GM12878 (cell line): ENCODE measurements at regions not wholly inside any gene's neighbourhood (a gene's known extent, or its start where the extent isn't known, plus 50 kb on each side); places are given as distances from the start of the nearest gene placed in this dataset.

Experiments
- CTCF ChIP-seq, 3 experiments: IDR thresholded peaks in 2 of 3; conservative IDR thresholded peaks in 1 of 3; 2 replicates each; pipeline ENCODE4 v1.5.1; 2011; ENCODE audit warnings: low read depth in 3 of 3, low read length in 3 of 3, mild to moderate bottlenecking in 3 of 3, control low read depth in 2 of 3, moderate library complexity in 2 of 3, inconsistent platforms in 1 of 3, mixed read lengths in 1 of 3; ENCODE audit not compliant: control insufficient read depth in 2 of 3, insufficient read depth in 1 of 3; ENCODE audit errors: extremely low read depth in 1 of 3
- POLR2AphosphoS5 ChIP-seq: IDR thresholded peaks from 2 replicates; pipeline ENCODE4 v1.6.1; 2011; ENCODE audit warnings: mild to moderate bottlenecking, low read length, inconsistent platforms
- TAF1 ChIP-seq: IDR thresholded peaks from 2 replicates; pipeline ENCODE4 v1.6.1; 2011; ENCODE audit warnings: mild to moderate bottlenecking, low read depth, low read length, borderline replicate concordance
- USF2 ChIP-seq: IDR thresholded peaks from 2 replicates; pipeline ENCODE4 v1.6.1; 2011; ENCODE audit warnings: low read depth, low read length, improper control_type of control experiment, borderline replicate concordance

- no peak for TF ChIP-seq TAF1
- TF ChIP-seq POLR2AphosphoS5, result no peak
- no peak for TF ChIP-seq USF2
- TF ChIP-seq CTCF (IDR thresholded peaks at IDR 0.05 in 2 of 3, conservative IDR thresholded peaks at IDR 0.05 in 1 of 3; ENCODE audit: control insufficient read depth in 2 of 3, extremely low read depth in 1 of 3, insufficient read depth in 1 of 3, low read depth in 3 of 3, low read length in 3 of 3), result no peak
These were observed 58.9 kb upstream of the PALMD start for GRCh38 chr1:99587008-99587407.
